Heart left ventricle (tissue), 13 donors: ENCODE measurements at regions not wholly inside any gene's neighbourhood (a gene's known extent, or its start where the extent isn't known, plus 50 kb on each side); places are given as distances from the start of the nearest gene placed in this dataset.

Source experiments
- CTCF ChIP-seq, 12 donors: fragments of 200-600 bp; sonication (generic) in 4 of 12; IDR thresholded peaks; one replicate each; pipeline versions ENCODE4 v1.5.0 to v1.8.0; 2018 to 2022; ENCODE audit warnings: antibody characterized with exemption in 12 of 12, mild to moderate bottlenecking in 5 of 12
- POLR2A ChIP-seq, 2 donors: fragments of 450-650 bp; IDR thresholded peaks; one replicate each; pipeline ENCODE4 v1.6.1; 2017; ENCODE audit warnings: antibody characterized with exemption in 2 of 2, mild to moderate bottlenecking in 2 of 2, moderate library complexity in 2 of 2
- donor health status: ischemic (EF 13 %, LVEDD 7.1; RV severe dilation, severe dysfunction).
- donor health status: DM: no; HTN: yes; CAD: no.
- donor health status: DM: no; HTN: no; CAD: no.
- donor health status: ischemic (EF 25% LVEDD 6.9; RV normal size, moderate dysfunction).
- donor health status: ischemic (EF 25% LVEDD 5.7; RV mildly dilated, moderate dysfunction).
- donor health status: ischemic (EF 35%, LVEDD 5.7; RV mildly dilated, moderate dysfunction).
- donor health status: nonischemic (EF 11% LVEDD 7.7; RV severe dilation, severe dysfunction).
- donor health status: DM: yes; HTN: yes; CAD: no.
- donor health status: PGD.
- donor health status: ischemic (EF 29% LVEDD 5.4; RV normal size, mild dysfunction).
- donor health status: nonischemic (EF 23%, LVEDD 6.1; RV moderate dilation, normal function).

GRCh38 chr10:33460505-33461294 lies 126.2 kb upstream of the NRP1 start:
- TF ChIP-seq CTCF (IDR thresholded peaks at IDR 0.05) (no peak), POLR2A (IDR thresholded peaks at IDR 0.05) (no peak)
